ENCODE measurements at regions not wholly inside any gene's neighbourhood (a gene's known extent, or its start where the extent isn't known, plus 50 kb on each side); places are given as distances from the start of the nearest gene placed in this dataset.

DNA sequence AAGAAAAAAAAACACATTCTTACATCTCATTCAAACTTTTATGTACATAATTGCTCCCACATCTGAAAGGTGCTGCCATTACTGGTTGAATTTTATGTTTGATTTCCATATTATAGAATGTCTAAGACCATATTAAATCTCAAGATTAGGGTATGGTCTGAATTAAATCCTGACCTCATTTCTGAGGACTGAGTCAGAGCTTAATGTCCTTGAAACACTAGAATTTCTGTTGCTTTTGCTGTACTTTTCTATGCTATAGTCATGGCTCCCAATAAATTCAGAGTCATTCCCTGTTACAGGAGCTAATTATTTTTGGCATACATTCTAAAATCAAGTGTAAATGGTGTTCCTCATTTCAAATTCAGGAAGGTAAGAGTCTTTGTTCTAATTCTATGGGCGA, 285.3 kb upstream of the MANEA start:
- H4K20me1 ChIP-seq (ENCODE audit: insufficient read depth), result no peaks in the 10 kb centered on the region
- H3K79me2 ChIP-seq (ENCODE audit: insufficient read depth), result no peaks in the 10 kb centered on the region
- H3K4me1 ChIP-seq (ENCODE audit: control insufficient read depth in 1 of 2, insufficient read depth in 2 of 2, low read depth in 1 of 2, low read length in 1 of 2), result no peaks in the 10 kb centered on the region
- H3K4me3 ChIP-seq (ENCODE audit: low read depth in 2 of 2, low read length in 1 of 2), result no peak overlapping the region
- H3K27ac ChIP-seq (ENCODE audit: low read depth in 2 of 2, low read length in 1 of 2), result no peak overlapping the region
- no peaks in the 10 kb centered on the region for H3F3A ChIP-seq (replicated peaks; ENCODE audit: insufficient read depth)
- H3K36me3 ChIP-seq (replicated peaks in 1 of 2; ENCODE audit: control insufficient read depth in 1 of 2, insufficient read depth in 2 of 2, low read length in 1 of 2), result no peaks in the 10 kb centered on the region
- H2AFZ ChIP-seq (ENCODE audit: low read depth), result no peak overlapping the region
- H3K9me2 ChIP-seq, result no peaks in the 10 kb centered on the region
- ChIA-PET POLR2A (no interaction called here), CTCF (no interaction called here)
- 29% methylated on average over 1 of the region's 1 CpG for WGBS (ENCODE audit: low lambda C conversion rate)
- no peak overlapping the region for H3K4me2 ChIP-seq
- no peak for DNase-seq
- TF ChIP-seq SMC3 (IDR thresholded peaks at IDR 0.05; ENCODE audit: low read depth, low read length) (no peak), TEAD4 (IDR thresholded peaks at IDR 0.05; ENCODE audit: borderline replicate concordance, insufficient read depth) (no peak), POLR2AphosphoS5 (IDR thresholded peaks at IDR 0.05; ENCODE audit: low read depth, low read length) (no peak), RFX5 (IDR thresholded peaks at IDR 0.05; ENCODE audit: low read length) (no peak), CHD2 (IDR thresholded peaks at IDR 0.05; ENCODE audit: low read length, partially characterized antibody) (no peak), MXI1 (IDR thresholded peaks at IDR 0.05; ENCODE audit: low read depth, low read length) (no peak), NFIC (IDR thresholded peaks at IDR 0.05; ENCODE audit: borderline replicate concordance) (no peak), FOXM1 (IDR thresholded peaks at IDR 0.05; ENCODE audit: low read depth) (no peak), FOXJ3 (CRISPR knock-in tag; IDR thresholded peaks at IDR 0.05) (no peak), RXRA (IDR thresholded peaks at IDR 0.05; ENCODE audit: borderline replicate concordance, low read depth) (no peak), NRF1 (IDR thresholded peaks at IDR 0.05; ENCODE audit: low read depth, low read length) (no peak), GATA2 (CRISPR knock-in tag; IDR thresholded peaks at IDR 0.05) (no peak), SIN3A (IDR thresholded peaks at IDR 0.05; ENCODE audit: borderline replicate concordance, low read depth, low read length) (no peak), JUND (IDR thresholded peaks at IDR 0.05) (no peak)
- TF ChIP-seq, protein P1, sequence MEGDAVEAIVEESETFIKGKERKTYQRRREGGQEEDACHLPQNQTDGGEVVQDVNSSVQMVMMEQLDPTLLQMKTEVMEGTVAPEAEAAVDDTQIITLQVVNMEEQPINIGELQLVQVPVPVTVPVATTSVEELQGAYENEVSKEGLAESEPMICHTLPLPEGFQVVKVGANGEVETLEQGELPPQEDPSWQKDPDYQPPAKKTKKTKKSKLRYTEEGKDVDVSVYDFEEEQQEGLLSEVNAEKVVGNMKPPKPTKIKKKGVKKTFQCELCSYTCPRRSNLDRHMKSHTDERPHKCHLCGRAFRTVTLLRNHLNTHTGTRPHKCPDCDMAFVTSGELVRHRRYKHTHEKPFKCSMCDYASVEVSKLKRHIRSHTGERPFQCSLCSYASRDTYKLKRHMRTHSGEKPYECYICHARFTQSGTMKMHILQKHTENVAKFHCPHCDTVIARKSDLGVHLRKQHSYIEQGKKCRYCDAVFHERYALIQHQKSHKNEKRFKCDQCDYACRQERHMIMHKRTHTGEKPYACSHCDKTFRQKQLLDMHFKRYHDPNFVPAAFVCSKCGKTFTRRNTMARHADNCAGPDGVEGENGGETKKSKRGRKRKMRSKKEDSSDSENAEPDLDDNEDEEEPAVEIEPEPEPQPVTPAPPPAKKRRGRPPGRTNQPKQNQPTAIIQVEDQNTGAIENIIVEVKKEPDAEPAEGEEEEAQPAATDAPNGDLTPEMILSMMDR (IDR thresholded peaks at IDR 0.05), result no peak
- TF ChIP-seq, protein P2, sequence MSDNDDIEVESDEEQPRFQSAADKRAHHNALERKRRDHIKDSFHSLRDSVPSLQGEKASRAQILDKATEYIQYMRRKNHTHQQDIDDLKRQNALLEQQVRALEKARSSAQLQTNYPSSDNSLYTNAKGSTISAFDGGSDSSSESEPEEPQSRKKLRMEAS (IDR thresholded peaks at IDR 0.05; ENCODE audit: low read depth), result no peak
- TF ChIP-seq, protein P3, sequence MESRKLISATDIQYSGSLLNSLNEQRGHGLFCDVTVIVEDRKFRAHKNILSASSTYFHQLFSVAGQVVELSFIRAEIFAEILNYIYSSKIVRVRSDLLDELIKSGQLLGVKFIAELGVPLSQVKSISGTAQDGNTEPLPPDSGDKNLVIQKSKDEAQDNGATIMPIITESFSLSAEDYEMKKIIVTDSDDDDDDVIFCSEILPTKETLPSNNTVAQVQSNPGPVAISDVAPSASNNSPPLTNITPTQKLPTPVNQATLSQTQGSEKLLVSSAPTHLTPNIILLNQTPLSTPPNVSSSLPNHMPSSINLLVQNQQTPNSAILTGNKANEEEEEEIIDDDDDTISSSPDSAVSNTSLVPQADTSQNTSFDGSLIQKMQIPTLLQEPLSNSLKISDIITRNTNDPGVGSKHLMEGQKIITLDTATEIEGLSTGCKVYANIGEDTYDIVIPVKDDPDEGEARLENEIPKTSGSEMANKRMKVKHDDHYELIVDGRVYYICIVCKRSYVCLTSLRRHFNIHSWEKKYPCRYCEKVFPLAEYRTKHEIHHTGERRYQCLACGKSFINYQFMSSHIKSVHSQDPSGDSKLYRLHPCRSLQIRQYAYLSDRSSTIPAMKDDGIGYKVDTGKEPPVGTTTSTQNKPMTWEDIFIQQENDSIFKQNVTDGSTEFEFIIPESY (IDR thresholded peaks at IDR 0.05; ENCODE audit: borderline replicate concordance, low read depth), result no peak
- H3K9me3 ChIP-seq, result no peaks in the 10 kb centered on the region
- no peaks in the 10 kb centered on the region for H3K27me3 ChIP-seq (ENCODE audit: insufficient read depth)
- no peak overlapping the region for H3K9ac ChIP-seq
